Heart right ventricle (tissue), 16 donors: ENCODE measurements at regions not wholly inside any gene's neighbourhood (a gene's known extent, or its start where the extent isn't known, plus 50 kb on each side); places are given as distances from the start of the nearest gene placed in this dataset.

Experiments
- ATAC-seq, 8 donors: fragments of 200-7000 bp; cut with Tn5 transposase; one replicate each; pipeline ENCODE4 v1.9.1; 2020; ENCODE audit warnings: mild to moderate bottlenecking in 8 of 8, moderate library complexity in 8 of 8, moderate number of reproducible peaks in 1 of 8
- DNase-seq, 2 donors: peaks; one replicate each; pipeline ENCODE4 v3.0.0-alpha.2; 2020
- H3K27ac ChIP-seq, 10 donors: fragments of 200-600 bp; sonication (generic) in 2 of 10; one replicate each; pipeline versions ENCODE4 v1.5.0 to v1.8.0; 2020 to 2022; ENCODE audit warnings: mild to moderate bottlenecking in 3 of 10
- H3K27me3 ChIP-seq, 7 donors: fragments of 200-600 bp; one replicate each; pipeline ENCODE4 v1.8.0; 2021 to 2022; ENCODE audit warnings: mild to moderate bottlenecking in 2 of 7
- H3K36me3 ChIP-seq, 9 donors: fragments of 200-600 bp; sonication (generic) in 1 of 9; one replicate each; pipeline versions ENCODE4 v1.5.0 to v1.8.0; 2020 to 2022; ENCODE audit warnings: mild to moderate bottlenecking in 2 of 9
- H3K4me1 ChIP-seq, 9 donors: fragments of 200-600 bp; sonication (generic) in 1 of 9; one replicate each; pipeline versions ENCODE4 v1.5.0 to v1.8.0; 2020 to 2022; ENCODE audit warnings: mild to moderate bottlenecking in 4 of 9
- H3K4me3 ChIP-seq, 10 donors: fragments of 200-600 bp; sonication (generic) in 2 of 10; one replicate each; pipeline versions ENCODE4 v1.5.0 to v1.8.0; 2020 to 2022; ENCODE audit warnings: mild to moderate bottlenecking in 7 of 10, moderate library complexity in 2 of 10
- H3K9me3 ChIP-seq, 11 donors: fragments of 200-600 bp in 10 of 11; sonication (generic) in 2 of 11; one replicate each; pipeline versions ENCODE4 v1.5.0 to v1.8.0; 2013 to 2022; ENCODE audit warnings: mild to moderate bottlenecking in 2 of 11, control low read depth in 1 of 11, moderate library complexity in 1 of 11
- CTCF ChIP-seq, 9 donors: fragments of 200-600 bp; sonication (generic) in 2 of 9; IDR thresholded peaks; one replicate each; pipeline versions ENCODE4 v1.5.0 to v1.8.0; 2021 to 2022; ENCODE audit warnings: antibody characterized with exemption in 9 of 9, mild to moderate bottlenecking in 5 of 9, moderate library complexity in 1 of 9
- WGBS, 2 donors: extraction: QIAGEN DNeasy Blood & Tissue Kit; methylation state at CpG; one replicate each; pipeline ENCODE4 v1.1.7; 2013; ENCODE audit warnings: inconsistent platforms in 1 of 2; 5-methylcytosine and 5-hydroxymethylcytosine counted together
- intact Hi-C, 10 donors: fragments of 100-400 bp; cut with DNase I; formaldehyde crosslinking; loops; one replicate each; pipeline versions ENCODE4 v1.11.1 to v1.14.2; 2022
- microRNA-seq, 2 donors: library from miRNA; unstranded; fragments of <30 nt; microRNA quantifications; one replicate each; pipeline ENCODE4 v1.2.0, GENCODE V29; 2021
- donor health status: Arrhythmogenic right ventricular cardiomyopathy.
- donor health status: ischemic (EF 13 %, LVEDD 7.1; RV severe dilation, severe dysfunction).
- donor health status: healthy with polysubstance abuse.
- donor health status: DM: no; HTN: yes; CAD: no.
- donor health status: DM: no; HTN: no; CAD: no.
- donor health status: ischemic (EF 25% LVEDD 6.9; RV normal size, moderate dysfunction).
- donor health status: ischemic (EF 25% LVEDD 5.7; RV mildly dilated, moderate dysfunction).
- donor health status: healthy.
- donor health status: DM: yes; HTN: yes; CAD: no.
- donor health status: Ischemic cardiomyopathy.
- donor health status: ischemic (EF 35%, LVEDD 5.7; RV mildly dilated, moderate dysfunction).
- donor health status: nonischemic (EF 11% LVEDD 7.7; RV severe dilation, severe dysfunction).
- donor health status: DM: yes; HTN: yes; CAD: no.
- donor health status: PGD.
- donor health status: ischemic (EF 29% LVEDD 5.4; RV normal size, mild dysfunction).
- donor health status: nonischemic (EF 23%, LVEDD 6.1; RV moderate dilation, normal function).

GRCh38 chr22:47228767-47229166 lies 466.3 kb downstream of the TBC1D22A start:
- intact Hi-C loops = loop anchor here in 1 of 10 donors (10.0 kb wide), 1 partner anchor 56 kb away; no protein-coding TSS in a partner anchor
- no peak overlapping the region for H3K4me3 ChIP-seq
- 66 to 71% methylated on average over 3 of the region's 3 CpGs for WGBS, 2 donors
- DNase-seq = no peak
- peaks cover 0 to 35% (median 8%) of the 10 kb centered on the region in 11 donors for H3K9me3 ChIP-seq
- H3K27me3 ChIP-seq = peaks cover 0 to 7% (median 3%) of the 10 kb centered on the region in 7 donors
- H3K4me1 ChIP-seq = no peaks in the 10 kb centered on the region
- no peaks in the 10 kb centered on the region for H3K36me3 ChIP-seq
- no peak for TF ChIP-seq CTCF (IDR thresholded peaks at IDR 0.05)
- no peak overlapping the region for H3K27ac ChIP-seq
- no peak for ATAC-seq

GRCh38 chr22:47225931-47226633 lies 463.6 kb downstream of the TBC1D22A start:
- H3K4me1 ChIP-seq = no peaks in the 10 kb centered on the region
- DNase-seq (no peak), ATAC-seq (no peak)
- peaks cover 0 to 7% (median 0%) of the 10 kb centered on the region in 7 donors for H3K27me3 ChIP-seq
- no peaks in the 10 kb centered on the region for H3K36me3 ChIP-seq
- no peak overlapping the region for H3K27ac ChIP-seq
- 87% methylated on average over 15 of the region's 15 CpGs for WGBS, 2 donors
- intact Hi-C loops = loop anchor here in 1 of 10 donors (10.0 kb wide), 1 partner anchor 59 kb away; no protein-coding TSS in a partner anchor
- peaks cover 0 to 19% (median 0%) of the 10 kb centered on the region in 11 donors for H3K9me3 ChIP-seq
- H3K4me3 ChIP-seq = no peak overlapping the region
- TF ChIP-seq CTCF (IDR thresholded peaks at IDR 0.05) = no peak

GRCh38 chr22:47225080-47225930 lies 462.9 kb downstream of the TBC1D22A start:
- intact Hi-C loops = loop anchor here in 1 of 10 donors (10.0 kb wide), 1 partner anchor 59 kb away; no protein-coding TSS in a partner anchor
- ATAC-seq (no peak), DNase-seq (no peak)
- TF ChIP-seq CTCF (IDR thresholded peaks at IDR 0.05) = no peak
- 91% methylated on average over 11 of the region's 11 CpGs for WGBS, 2 donors
- Histone ChIP-seq H3K27me3 (peaks cover 0 to 7% (median 0%) of the 10 kb centered on the region in 7 donors), H3K9me3 (peaks cover 0 to 19% (median 0%) of the 10 kb centered on the region in 11 donors), H3K36me3 (no peaks in the 10 kb centered on the region), H3K27ac (no peak overlapping the region), H3K4me3 (no peak overlapping the region), H3K4me1 (no peaks in the 10 kb centered on the region)

Small RNAs in the stretch of these regions (microRNA-seq; reads per million reads assigned to microRNA genes)
- gene MIR3201 (0 reads per million in 2 donors), gene MIR3667 (0 to 0.51 reads per million in 2 donors), gene MIR4535 (0 reads per million in 2 donors)
